ENCODE measurements at regions not wholly inside any gene's neighbourhood (a gene's known extent, or its start where the extent isn't known, plus 50 kb on each side); places are given as distances from the start of the nearest gene placed in this dataset.
A peak's percentile ranks its signal among the peaks of the same experiment; 100 is the strongest.

GRCh38 chr10:91335147-91335546 is 75.0 kb upstream of the HECTD2 start:
- DNase-seq, result no peak

DNA sequence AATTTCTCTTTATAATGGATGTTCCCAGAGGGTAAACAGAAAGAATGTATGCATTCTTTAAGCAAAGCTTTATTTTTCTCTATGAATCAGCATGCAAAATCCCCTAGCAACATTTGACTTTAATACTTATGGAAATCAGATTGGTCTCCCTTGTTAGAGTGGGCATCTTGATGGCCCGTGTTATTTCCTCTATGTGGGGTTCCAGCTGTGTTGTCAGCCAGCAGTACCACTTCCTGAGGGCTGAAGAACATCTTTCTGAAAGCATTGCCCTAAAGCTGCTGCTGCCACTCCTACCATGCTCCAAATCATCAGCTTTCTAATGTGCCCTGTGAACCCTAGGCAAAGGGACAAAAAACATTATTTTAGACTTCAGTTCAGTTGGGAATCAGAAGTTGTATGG is 70.4 kb upstream of the HECTD2 start:
- no peak for DNase-seq

DNA sequence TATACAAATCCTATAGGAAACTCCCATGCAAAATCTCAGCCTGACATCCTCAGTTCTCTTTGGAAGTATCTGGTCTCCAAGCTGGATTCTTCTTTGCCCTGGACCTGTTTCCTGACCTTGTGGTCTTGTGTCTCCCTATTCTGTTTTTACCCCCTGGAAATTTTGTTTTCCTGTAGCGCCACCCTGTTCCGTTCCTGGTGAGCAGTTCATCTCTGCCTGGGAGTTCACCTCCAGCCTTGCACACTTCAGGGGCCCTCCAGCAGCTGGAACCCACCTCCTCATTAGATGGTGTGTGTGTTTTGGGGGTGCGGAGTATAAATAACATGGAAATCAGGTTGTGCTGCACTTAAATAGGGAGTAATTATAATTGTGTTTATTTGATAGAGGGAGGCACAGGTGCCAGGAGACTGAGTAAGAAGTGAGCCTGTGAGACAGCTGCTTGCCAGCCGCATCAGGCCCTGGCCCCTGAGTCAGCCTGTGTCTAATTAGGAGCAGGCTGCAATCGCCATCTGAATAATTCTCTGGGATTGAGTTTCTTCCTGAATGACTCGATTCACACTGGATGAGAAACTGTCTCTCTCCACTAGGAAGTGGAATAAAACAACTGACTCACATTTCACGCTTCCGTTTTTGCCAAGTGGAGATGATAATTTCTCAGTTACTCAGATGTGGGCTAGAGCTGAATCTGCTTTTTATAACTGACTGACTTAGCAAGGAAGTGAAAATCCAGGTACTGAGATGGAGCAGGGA is 69.4 kb upstream of the HECTD2 start:
- peak; percentile 52 for DNase-seq

DNA sequence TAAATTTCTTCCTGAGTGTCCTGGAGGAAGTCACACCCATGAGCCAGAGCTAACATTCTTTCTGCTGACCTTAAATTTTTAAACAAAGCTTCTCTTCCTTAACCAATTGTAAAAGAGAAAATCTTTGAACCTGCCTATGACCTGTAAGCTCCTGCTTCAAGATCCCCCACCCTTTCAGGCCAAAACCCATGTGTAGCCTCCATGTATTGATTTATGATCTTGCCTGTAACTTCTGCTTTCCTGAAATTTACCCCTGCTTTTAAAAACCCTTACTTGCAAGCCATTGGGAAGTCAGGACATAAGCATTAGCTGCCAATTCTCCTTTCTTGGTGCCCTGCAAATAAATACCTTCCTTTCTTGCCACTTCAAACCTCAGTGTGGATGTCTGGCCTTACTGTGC is 68.5 kb upstream of the HECTD2 start:
- no peak for DNase-seq

DNA sequence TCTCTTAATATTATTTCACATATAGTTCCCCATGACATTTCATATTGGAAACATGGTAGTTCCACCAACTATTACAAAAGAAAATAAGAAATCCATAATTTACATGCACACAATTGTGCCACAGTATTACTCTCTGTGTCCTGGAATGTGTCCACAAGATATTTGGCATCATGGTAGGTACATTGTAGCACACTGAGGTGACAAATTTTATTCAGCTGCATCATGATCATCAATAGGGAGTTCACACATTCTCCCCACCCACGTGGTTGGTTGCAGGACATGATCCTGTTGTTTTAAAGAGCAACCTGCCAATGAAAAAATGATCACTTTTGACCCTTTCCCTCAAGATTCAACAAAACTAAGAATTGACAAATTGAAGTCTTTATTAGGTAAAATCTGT is 67.1 kb upstream of the HECTD2 start:
- no peak for DNase-seq

DNA sequence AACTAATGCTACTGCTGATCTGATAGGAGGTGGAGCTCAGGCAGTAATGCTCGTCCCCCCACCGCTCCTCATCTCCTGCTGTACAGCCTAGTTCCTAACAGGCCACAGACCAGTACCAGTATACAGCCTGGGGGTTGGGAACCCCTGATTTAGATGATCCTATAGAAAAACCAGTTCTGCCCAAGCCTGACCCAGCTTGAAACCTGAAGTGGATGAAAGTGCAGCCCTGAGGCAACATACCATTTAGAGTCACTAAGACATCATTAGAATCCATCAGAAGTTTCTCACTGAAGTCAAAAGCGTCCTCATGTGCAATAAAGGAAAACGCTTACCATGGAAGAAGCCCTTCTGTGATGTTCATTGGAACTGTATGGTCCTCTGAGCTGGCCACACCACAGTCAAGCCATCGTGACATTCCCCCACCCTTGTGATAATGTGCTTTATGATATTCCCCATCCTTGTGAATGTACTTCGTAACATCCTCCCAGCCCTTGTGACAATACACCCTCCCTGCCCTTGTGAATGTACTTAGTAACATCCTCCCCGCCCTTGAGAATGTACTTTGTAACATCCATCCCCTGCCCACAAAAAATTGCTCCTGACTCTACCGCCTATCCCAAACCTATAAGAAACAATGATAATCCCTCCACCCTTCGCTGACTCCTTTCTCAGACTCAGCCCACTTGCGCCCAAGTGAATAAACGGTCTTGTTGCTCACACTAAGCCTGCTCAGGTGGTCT is 65.9 kb upstream of the HECTD2 start:
- no peak for DNase-seq

- DNase-seq, result no peak
Observed at GRCh38 chr10:91345716-91346115, 64.4 kb upstream of the HECTD2 start.

- no peak for DNase-seq
Observed at GRCh38 chr10:91347529-91347928, 62.6 kb upstream of the HECTD2 start.

- no peak for DNase-seq
Observed at GRCh38 chr10:91349381-91349780, 60.8 kb upstream of the HECTD2 start.

GRCh38 chr10:91350651-91351081 is 59.5 kb upstream of the HECTD2 start:
- no peak for DNase-seq

- no peak for DNase-seq
Observed at GRCh38 chr10:91352760-91353159, 57.4 kb upstream of the HECTD2 start.

DNA sequence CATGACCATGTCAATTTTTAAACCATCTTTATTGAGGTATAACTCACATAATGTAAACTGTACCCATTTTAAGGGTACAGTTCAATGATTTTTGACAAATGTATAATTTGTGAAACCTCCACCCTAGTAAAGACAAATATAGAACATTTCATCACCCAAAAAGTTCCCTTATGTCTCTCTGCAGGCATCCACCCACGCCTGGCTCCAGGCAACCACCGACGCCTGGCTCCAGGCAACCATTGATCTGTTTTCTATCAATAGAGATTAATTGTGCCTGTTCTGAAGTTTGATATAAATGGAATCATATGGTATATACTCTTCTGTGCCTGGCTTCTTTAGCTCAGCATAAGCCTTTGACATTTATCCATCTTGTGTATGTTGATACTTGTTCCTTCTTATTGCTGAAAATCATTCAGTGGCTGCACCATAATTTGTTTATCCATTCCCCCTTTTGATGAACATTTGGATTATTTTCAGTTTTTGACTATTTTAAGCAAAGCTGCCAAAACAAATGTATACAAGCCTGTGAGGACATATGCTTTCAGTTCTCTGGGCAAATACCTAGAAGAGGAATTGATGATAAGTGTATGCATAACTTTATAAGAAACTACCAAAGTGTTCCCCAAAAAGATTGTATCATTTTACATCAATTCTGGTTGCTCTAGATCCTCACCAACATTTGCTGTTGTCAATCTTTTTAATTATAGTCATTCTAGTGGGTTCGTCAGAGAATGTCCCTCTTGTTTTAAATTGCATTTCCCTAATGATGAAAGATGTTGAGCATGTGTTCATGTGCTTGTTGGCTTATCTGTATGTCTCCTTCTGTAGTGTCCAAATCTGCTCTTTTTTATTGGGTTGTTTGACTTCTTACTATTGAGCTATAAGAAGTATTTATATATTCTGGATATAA is 55.7 kb upstream of the HECTD2 start:
- DNase-seq, result no peak

- no peak for DNase-seq
Observed at GRCh38 chr10:91355998-91356397, 54.1 kb upstream of the HECTD2 start.

GRCh38 chr10:91357497-91357896 is 52.6 kb upstream of the HECTD2 start:
- DNase-seq, result no peak
